Activated T-helper 17 cell treated with anti-CD3 and anti-CD28 coated beads, Interleukin-2, amount 50 U/mL, for 72 hours (primary cell): ENCODE measurements at regions not wholly inside any gene's neighbourhood (a gene's known extent, or its start where the extent isn't known, plus 50 kb on each side); places are given as distances from the start of the nearest gene placed in this dataset.

Experiments
- ATAC-seq: fragments of 150-1000 bp; cut with Tn5 transposase; replicated peaks from 2 replicates; pipeline ENCODE4 v1.10.0; 2021; ENCODE audit warnings: mild to moderate bottlenecking, moderate library complexity
- H3K27ac Mint-ChIP-seq: one replicate; pipeline ENCODE4 v1.8.0; 2022; ENCODE audit warnings: mixed read lengths
- H3K27me3 Mint-ChIP-seq: one replicate; pipeline ENCODE4 v1.8.0; 2022; ENCODE audit warnings: mixed read lengths
- H3K36me3 Mint-ChIP-seq: one replicate; pipeline ENCODE4 v1.8.0; 2022; ENCODE audit warnings: low read depth, mild to moderate bottlenecking, mixed read lengths
- H3K4me1 Mint-ChIP-seq: one replicate; pipeline ENCODE4 v1.8.0; 2022; ENCODE audit warnings: mixed read lengths
- H3K4me3 Mint-ChIP-seq: one replicate; pipeline ENCODE4 v1.8.0; 2022; ENCODE audit warnings: mild to moderate bottlenecking, mixed read lengths
- H3K9me3 Mint-ChIP-seq: one replicate; pipeline ENCODE4 v1.8.0; 2022; ENCODE audit warnings: mixed read lengths

GRCh38 chr17:77398274-77398673, 257.5 kb downstream of the SEC14L1 start:
- ATAC-seq = no peak
- Mint-ChIP-seq H3K4me1 (peaks cover 46% of the 10 kb centered on the region), H3K27ac (peak overlapping the region; percentile 96)

GRCh38 chr17:77399319-77399957, 258.7 kb downstream of the SEC14L1 start:
- ATAC-seq = no peak
- no peaks in the 10 kb centered on the region for H3K9me3 Mint-ChIP-seq
- peaks cover 54% of the 10 kb centered on the region for H3K4me1 Mint-ChIP-seq
- H3K4me3 Mint-ChIP-seq = peak overlapping the region; percentile 87
- H3K27me3 Mint-ChIP-seq = no peaks in the 10 kb centered on the region
- peak overlapping the region; percentile 96 for H3K27ac Mint-ChIP-seq
- peaks cover 33% of the 10 kb centered on the region for H3K36me3 Mint-ChIP-seq

More at GRCh38 chr17:77398274-77398673, 257.5 kb downstream of the SEC14L1 start:
- Mint-ChIP-seq H3K36me3 (peaks cover 23% of the 10 kb centered on the region), H3K4me3 (peak overlapping the region; percentile 87), H3K27me3 (no peaks in the 10 kb centered on the region), H3K9me3 (no peaks in the 10 kb centered on the region)

- Mint-ChIP-seq H3K4me3 (peak overlapping the region; percentile 87), H3K4me1 (peaks cover 61% of the 10 kb centered on the region), H3K36me3 (peaks cover 43% of the 10 kb centered on the region), H3K9me3 (no peaks in the 10 kb centered on the region), H3K27ac (peak overlapping the region; percentile 96), H3K27me3 (no peaks in the 10 kb centered on the region)
- ATAC-seq = peak; percentile 78
Observed at GRCh38 chr17:77400445-77400870, 259.7 kb downstream of the SEC14L1 start.

- no peak for ATAC-seq
- H3K36me3 Mint-ChIP-seq = peaks cover 56% of the 10 kb centered on the region
- no peaks in the 10 kb centered on the region for H3K9me3 Mint-ChIP-seq
- no peaks in the 10 kb centered on the region for H3K27me3 Mint-ChIP-seq
- peak overlapping the region; percentile 96 for H3K4me3 Mint-ChIP-seq
- peaks cover 69% of the 10 kb centered on the region for H3K4me1 Mint-ChIP-seq
- H3K27ac Mint-ChIP-seq = peak overlapping the region; percentile 84
Observed at GRCh38 chr17:77402159-77402731, 261.5 kb downstream of the SEC14L1 start.

- peak overlapping the region; percentile 96 for H3K4me3 Mint-ChIP-seq
- peak overlapping the region; percentile 97 for H3K27ac Mint-ChIP-seq
- no peaks in the 10 kb centered on the region for H3K9me3 Mint-ChIP-seq
- peaks cover 62% of the 10 kb centered on the region for H3K36me3 Mint-ChIP-seq
- ATAC-seq = no peak
- H3K4me1 Mint-ChIP-seq = peaks cover 70% of the 10 kb centered on the region
- no peaks in the 10 kb centered on the region for H3K27me3 Mint-ChIP-seq
Observed at GRCh38 chr17:77403854-77404253, 263.1 kb downstream of the SEC14L1 start.

GRCh38 chr17:77404812-77405581, 264.2 kb downstream of the SEC14L1 start:
- peaks cover 58% of the 10 kb centered on the region for H3K4me1 Mint-ChIP-seq
- peak overlapping the region; percentile 97 for H3K27ac Mint-ChIP-seq
- H3K27me3 Mint-ChIP-seq = no peaks in the 10 kb centered on the region
- peak overlapping the region; percentile 96 for H3K4me3 Mint-ChIP-seq
- H3K36me3 Mint-ChIP-seq = peaks cover 62% of the 10 kb centered on the region
- H3K9me3 Mint-ChIP-seq = no peaks in the 10 kb centered on the region
- peak; percentile 91 for ATAC-seq

GRCh38 chr17:77405867-77406732, 265.3 kb downstream of the SEC14L1 start:
- H3K27me3 Mint-ChIP-seq = no peaks in the 10 kb centered on the region
- no peaks in the 10 kb centered on the region for H3K9me3 Mint-ChIP-seq
- peak overlapping the region; percentile 96 for H3K4me3 Mint-ChIP-seq
- peak overlapping the region; percentile 97 for H3K27ac Mint-ChIP-seq
- H3K4me1 Mint-ChIP-seq = peaks cover 53% of the 10 kb centered on the region
- ATAC-seq = no peak
- peaks cover 60% of the 10 kb centered on the region for H3K36me3 Mint-ChIP-seq

- peaks cover 50% of the 10 kb centered on the region for H3K4me1 Mint-ChIP-seq
- no peaks in the 10 kb centered on the region for H3K9me3 Mint-ChIP-seq
- no peak for ATAC-seq
- H3K4me3 Mint-ChIP-seq = peak overlapping the region; percentile 96
- H3K27me3 Mint-ChIP-seq = no peaks in the 10 kb centered on the region
- H3K27ac Mint-ChIP-seq = peak overlapping the region; percentile 97
- H3K36me3 Mint-ChIP-seq = peaks cover 52% of the 10 kb centered on the region
Observed at GRCh38 chr17:77407321-77408277, 266.8 kb downstream of the SEC14L1 start.

- Mint-ChIP-seq H3K4me1 (peaks cover 50% of the 10 kb centered on the region), H3K9me3 (no peaks in the 10 kb centered on the region), H3K4me3 (peak overlapping the region; percentile 96), H3K27me3 (no peaks in the 10 kb centered on the region), H3K27ac (peak overlapping the region; percentile 97), H3K36me3 (peaks cover 52% of the 10 kb centered on the region)
- ATAC-seq = no peak
Observed at GRCh38 chr17:77408284-77408683, 267.5 kb downstream of the SEC14L1 start.

- Mint-ChIP-seq H3K27ac (peak overlapping the region; percentile 43), H3K9me3 (no peaks in the 10 kb centered on the region), H3K4me1 (peaks cover 45% of the 10 kb centered on the region), H3K36me3 (peaks cover 48% of the 10 kb centered on the region), H3K4me3 (peak overlapping the region; percentile 33), H3K27me3 (no peaks in the 10 kb centered on the region)
- no peak for ATAC-seq
Observed at GRCh38 chr17:77409282-77410161, 268.8 kb downstream of the SEC14L1 start.

- H3K27me3 Mint-ChIP-seq = no peaks in the 10 kb centered on the region
- ATAC-seq = no peak
- peaks cover 38% of the 10 kb centered on the region for H3K4me1 Mint-ChIP-seq
- no peak overlapping the region for H3K4me3 Mint-ChIP-seq
- peak overlapping the region; percentile 26 for H3K27ac Mint-ChIP-seq
- peaks cover 46% of the 10 kb centered on the region for H3K36me3 Mint-ChIP-seq
- no peaks in the 10 kb centered on the region for H3K9me3 Mint-ChIP-seq
Observed at GRCh38 chr17:77410470-77410869, 269.7 kb downstream of the SEC14L1 start.

GRCh38 chr17:77414811-77415400, 274.1 kb downstream of the SEC14L1 start:
- Mint-ChIP-seq H3K4me1 (peaks cover 16% of the 10 kb centered on the region), H3K36me3 (peaks cover 39% of the 10 kb centered on the region), H3K27me3 (no peaks in the 10 kb centered on the region), H3K9me3 (no peaks in the 10 kb centered on the region), H3K4me3 (no peak overlapping the region), H3K27ac (peak overlapping the region; percentile 41)
- ATAC-seq = no peak
